Kidney (tissue), 13 donors: ENCODE measurements at regions not wholly inside any gene's neighbourhood (a gene's known extent, or its start where the extent isn't known, plus 50 kb on each side); places are given as distances from the start of the nearest gene placed in this dataset.

Experiments used
- DNase-seq, 5 donors: peaks; one replicate each; pipeline ENCODE4 v3.0.0-alpha.2; 2013 to 2020
- FAIRE-seq: peaks from 2 replicates; lab custom pipeline; 2012; peaks lifted over from hg19 to GRCh38; lab: Jason Lieb, UNC
- H3K27ac ChIP-seq, 2 donors: one replicate each; pipeline ENCODE4 v1.7.0; 2013; ENCODE audit warnings: low read depth in 2 of 2, low read length in 2 of 2, inconsistent platforms in 1 of 2
- H3K27me3 ChIP-seq: one replicate; pipeline ENCODE4 v1.7.1; 2013; ENCODE audit warnings: low read length, inconsistent platforms; ENCODE audit not compliant: control insufficient read depth, insufficient read depth
- H3K36me3 ChIP-seq, 3 donors: one replicate each; pipeline versions ENCODE4 v1.7.0 to v1.7.1; 2013; ENCODE audit warnings: low read length in 3 of 3, control low read depth in 1 of 3, inconsistent platforms in 1 of 3; ENCODE audit not compliant: insufficient read depth in 3 of 3, control insufficient read depth in 2 of 3
- H3K4me1 ChIP-seq, 3 donors: one replicate each; pipeline versions ENCODE4 v1.7.0 to v1.7.1; 2013; ENCODE audit warnings: low read length in 3 of 3, inconsistent platforms in 1 of 3, low read depth in 1 of 3; ENCODE audit not compliant: control insufficient read depth in 2 of 3, insufficient read depth in 2 of 3
- H3K4me3 ChIP-seq, 3 donors: one replicate each; pipeline versions ENCODE4 v1.7.0 to v1.8.1; 2013; ENCODE audit warnings: low read length in 3 of 3, control low read depth in 1 of 3, inconsistent platforms in 1 of 3
- H3K9ac ChIP-seq, 3 donors: one replicate each; pipeline versions ENCODE4 v1.7.0 to v1.7.1; 2013; ENCODE audit warnings: low read length in 3 of 3, control low read depth in 1 of 3, inconsistent platforms in 1 of 3
- H3K9me3 ChIP-seq, 3 donors: one replicate each; pipeline versions ENCODE4 v1.7.0 to v1.7.1; 2013; ENCODE audit warnings: low read length in 3 of 3, control low read depth in 1 of 3, inconsistent platforms in 1 of 3; ENCODE audit not compliant: control insufficient read depth in 2 of 3, insufficient read depth in 1 of 3
- CTCF ChIP-seq: IDR thresholded peaks from 3 replicates; pipeline ENCODE4 v1.5.1; 2012; ENCODE audit warnings: mild to moderate bottlenecking, moderate library complexity, borderline replicate concordance; ENCODE audit not compliant: insufficient read depth; ENCODE audit errors: extremely low read depth
- intact Hi-C: fragments of 100-400 bp; cut with DNase I; formaldehyde crosslinking; loops from one replicate; pipeline ENCODE4 v1.11.1; 2022
- donor health status: control.
- donor health status: control.
- donor health status: control.
- donor health status: control.
- donor health status: control.
- donor health status: DM: yes; HTN: yes; CAD: no.
- donor health status: Normal renal cell carcinoma (clear cell type).

- no peak overlapping the region for H3K9ac ChIP-seq
- DNase-seq: peak in 2 of 5 donors; percentile 20 to 22
- H3K4me3 ChIP-seq: no peak overlapping the region
- no peak for FAIRE-seq
- H3K27me3 ChIP-seq: no peaks in the 10 kb centered on the region
- no peaks in the 10 kb centered on the region for H3K9me3 ChIP-seq
- H3K36me3 ChIP-seq: no peaks in the 10 kb centered on the region
- intact Hi-C loops: no loop called here
- no peak for TF ChIP-seq CTCF
- H3K4me1 ChIP-seq: peaks cover 0 to under 1% (median under 1%) of the 10 kb centered on the region in 3 donors
- no peak overlapping the region for H3K27ac ChIP-seq
These were observed 78.6 kb upstream of the PLEKHG7 start for GRCh38 chr12:92624236-92624635.

- Histone ChIP-seq H3K27me3 (no peaks in the 10 kb centered on the region), H3K36me3 (no peaks in the 10 kb centered on the region), H3K27ac (no peak overlapping the region), H3K4me1 (no peaks in the 10 kb centered on the region), H3K9me3 (no peaks in the 10 kb centered on the region), H3K4me3 (no peak overlapping the region), H3K9ac (no peak overlapping the region)
- intact Hi-C loops: no loop called here
- TF ChIP-seq CTCF: no peak
- DNase-seq: no peak
- no peak for FAIRE-seq
These were observed 79.4 kb upstream of the PLEKHG7 start for GRCh38 chr12:92623386-92623785.

- no peaks in the 10 kb centered on the region for H3K4me1 ChIP-seq
- FAIRE-seq: no peak
- H3K36me3 ChIP-seq: no peaks in the 10 kb centered on the region
- TF ChIP-seq CTCF: no peak
- intact Hi-C loops: no loop called here
- no peak overlapping the region for H3K4me3 ChIP-seq
- no peaks in the 10 kb centered on the region for H3K9me3 ChIP-seq
- no peak for DNase-seq
- no peak overlapping the region for H3K9ac ChIP-seq
- H3K27ac ChIP-seq: no peak overlapping the region
- H3K27me3 ChIP-seq: no peaks in the 10 kb centered on the region
These were observed 81.0 kb upstream of the PLEKHG7 start for GRCh38 chr12:92621833-92622232.

GRCh38 chr12:92621312-92621711 lies 81.5 kb upstream of the PLEKHG7 start:
- no peaks in the 10 kb centered on the region for H3K27me3 ChIP-seq
- intact Hi-C loops: no loop called here
- no peaks in the 10 kb centered on the region for H3K4me1 ChIP-seq
- no peak overlapping the region for H3K4me3 ChIP-seq
- FAIRE-seq (no peak), DNase-seq (no peak)
- no peak overlapping the region for H3K9ac ChIP-seq
- H3K36me3 ChIP-seq: no peaks in the 10 kb centered on the region
- TF ChIP-seq CTCF: no peak
- H3K9me3 ChIP-seq: no peaks in the 10 kb centered on the region
- no peak overlapping the region for H3K27ac ChIP-seq
